Endothelial cell (in vitro differentiated cells): ENCODE measurements at regions not wholly inside any gene's neighbourhood (a gene's known extent, or its start where the extent isn't known, plus 50 kb on each side); places are given as distances from the start of the nearest gene placed in this dataset.

Experiments used
- DNase-seq: peaks from one replicate; pipeline ENCODE4 v3.0.0; 2021; ENCODE audit warnings: low spot score
- H3K27ac Mint-ChIP-seq: one replicate; pipeline ENCODE4 v1.8.0; 2021; ENCODE audit warnings: mixed read lengths, inconsistent platforms; ENCODE audit not compliant: unreplicated experiment
- H3K27me3 Mint-ChIP-seq: one replicate; pipeline ENCODE4 v1.8.0; 2021; ENCODE audit warnings: mild to moderate bottlenecking, moderate library complexity, mixed read lengths, inconsistent platforms; ENCODE audit not compliant: unreplicated experiment
- H3K36me3 Mint-ChIP-seq: one replicate; pipeline ENCODE4 v1.8.0; 2021; ENCODE audit warnings: mild to moderate bottlenecking, low read depth, mixed read lengths, inconsistent platforms; ENCODE audit not compliant: unreplicated experiment
- H3K4me1 Mint-ChIP-seq: one replicate; pipeline ENCODE4 v1.8.0; 2021; ENCODE audit warnings: mild to moderate bottlenecking, mixed read lengths, inconsistent platforms; ENCODE audit not compliant: unreplicated experiment
- H3K4me3 Mint-ChIP-seq: one replicate; pipeline ENCODE4 v1.8.0; 2021; ENCODE audit warnings: mild to moderate bottlenecking, mixed read lengths, inconsistent platforms; ENCODE audit not compliant: unreplicated experiment
- H3K9me3 Mint-ChIP-seq: one replicate; pipeline ENCODE4 v1.8.0; 2021; ENCODE audit warnings: mixed read lengths, inconsistent platforms; ENCODE audit not compliant: unreplicated experiment
- TF ChIP-seq, protein P1 (sequence below): fragments of 200-600 bp; sonication (generic); IDR thresholded peaks from one replicate; pipeline ENCODE4 v1.5.0; 2021; ENCODE audit warnings: antibody characterized with exemption; ENCODE audit not compliant: unreplicated experiment

- Mint-ChIP-seq H3K27ac (no peak overlapping the region), H3K4me1 (peaks cover 7% of the 10 kb centered on the region), H3K36me3 (no peaks in the 10 kb centered on the region), H3K4me3 (no peak overlapping the region), H3K27me3 (peaks cover 1% of the 10 kb centered on the region), H3K9me3 (no peaks in the 10 kb centered on the region)
- DNase-seq, result no peak
- TF ChIP-seq, protein P1, sequence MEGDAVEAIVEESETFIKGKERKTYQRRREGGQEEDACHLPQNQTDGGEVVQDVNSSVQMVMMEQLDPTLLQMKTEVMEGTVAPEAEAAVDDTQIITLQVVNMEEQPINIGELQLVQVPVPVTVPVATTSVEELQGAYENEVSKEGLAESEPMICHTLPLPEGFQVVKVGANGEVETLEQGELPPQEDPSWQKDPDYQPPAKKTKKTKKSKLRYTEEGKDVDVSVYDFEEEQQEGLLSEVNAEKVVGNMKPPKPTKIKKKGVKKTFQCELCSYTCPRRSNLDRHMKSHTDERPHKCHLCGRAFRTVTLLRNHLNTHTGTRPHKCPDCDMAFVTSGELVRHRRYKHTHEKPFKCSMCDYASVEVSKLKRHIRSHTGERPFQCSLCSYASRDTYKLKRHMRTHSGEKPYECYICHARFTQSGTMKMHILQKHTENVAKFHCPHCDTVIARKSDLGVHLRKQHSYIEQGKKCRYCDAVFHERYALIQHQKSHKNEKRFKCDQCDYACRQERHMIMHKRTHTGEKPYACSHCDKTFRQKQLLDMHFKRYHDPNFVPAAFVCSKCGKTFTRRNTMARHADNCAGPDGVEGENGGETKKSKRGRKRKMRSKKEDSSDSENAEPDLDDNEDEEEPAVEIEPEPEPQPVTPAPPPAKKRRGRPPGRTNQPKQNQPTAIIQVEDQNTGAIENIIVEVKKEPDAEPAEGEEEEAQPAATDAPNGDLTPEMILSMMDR, result no peak
Observed at GRCh38 chrX:104427693-104428092, 138.3 kb upstream of the IL1RAPL2 start.

GRCh38 chrX:104427073-104427472 lies 138.9 kb upstream of the IL1RAPL2 start:
- no peak overlapping the region for H3K27ac Mint-ChIP-seq
- H3K4me1 Mint-ChIP-seq, result peaks cover 7% of the 10 kb centered on the region
- no peak for DNase-seq

GRCh38 chrX:104420907-104421306 lies 145.1 kb upstream of the IL1RAPL2 start:
- Mint-ChIP-seq H3K9me3 (no peaks in the 10 kb centered on the region), H3K27me3 (no peaks in the 10 kb centered on the region), H3K36me3 (no peaks in the 10 kb centered on the region), H3K4me3 (no peak overlapping the region), H3K27ac (no peak overlapping the region), H3K4me1 (peaks cover 6% of the 10 kb centered on the region)
- TF ChIP-seq, protein P1, result no peak
- DNase-seq, result no peak

More at GRCh38 chrX:104427073-104427472, 138.9 kb upstream of the IL1RAPL2 start:
- TF ChIP-seq, protein P1, result no peak
- Mint-ChIP-seq H3K27me3 (peaks cover 1% of the 10 kb centered on the region), H3K4me3 (no peak overlapping the region), H3K36me3 (no peaks in the 10 kb centered on the region), H3K9me3 (no peaks in the 10 kb centered on the region)

DNA sequence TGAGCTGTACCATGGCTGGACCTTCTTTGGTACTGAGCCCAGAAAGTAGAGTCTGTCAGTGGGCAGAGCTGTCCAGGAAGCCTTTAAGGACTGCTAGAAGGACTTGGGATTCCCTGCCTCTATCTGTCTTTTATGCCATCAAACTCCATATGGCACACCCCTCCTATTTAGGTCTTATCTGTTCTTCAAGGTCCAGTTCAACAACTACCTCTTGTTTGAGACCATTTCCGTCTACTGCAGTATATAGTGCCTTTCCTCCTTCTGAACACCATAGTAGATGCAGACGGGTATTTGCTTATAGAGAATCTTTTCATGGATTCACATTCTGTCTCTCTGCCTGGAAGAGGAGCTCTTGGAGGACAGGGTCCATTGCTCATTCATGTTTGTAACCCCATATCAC lies 146.1 kb upstream of the IL1RAPL2 start:
- TF ChIP-seq, protein P1, result no peak
- no peaks in the 10 kb centered on the region for H3K9me3 Mint-ChIP-seq
- H3K27ac Mint-ChIP-seq, result no peak overlapping the region
- no peak overlapping the region for H3K4me3 Mint-ChIP-seq
- no peaks in the 10 kb centered on the region for H3K36me3 Mint-ChIP-seq
- no peak for DNase-seq
- H3K27me3 Mint-ChIP-seq, result no peaks in the 10 kb centered on the region
- H3K4me1 Mint-ChIP-seq, result peaks cover 3% of the 10 kb centered on the region

DNA sequence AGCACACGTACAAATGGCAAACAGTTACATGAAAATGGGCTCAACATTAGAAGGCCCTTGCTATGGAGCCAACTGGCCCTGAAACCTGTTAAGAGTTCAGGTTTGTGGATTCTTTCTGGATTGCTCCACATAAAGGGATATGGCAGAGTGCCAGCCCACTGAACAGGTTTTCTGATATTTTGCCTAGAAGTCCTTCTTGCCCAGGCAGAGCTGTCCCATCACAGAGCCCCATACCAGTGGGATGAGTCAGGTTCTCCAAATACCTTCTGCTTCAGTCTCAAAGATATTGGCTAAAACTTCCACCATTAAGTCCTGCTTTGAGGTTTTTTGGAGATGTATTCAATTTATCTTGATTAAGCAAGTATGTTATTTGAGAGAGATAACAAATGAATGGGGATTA lies 146.8 kb upstream of the IL1RAPL2 start:
- H3K27ac Mint-ChIP-seq, result no peak overlapping the region
- H3K36me3 Mint-ChIP-seq, result no peaks in the 10 kb centered on the region
- TF ChIP-seq, protein P1, result no peak
- H3K4me1 Mint-ChIP-seq, result peaks cover 3% of the 10 kb centered on the region
- no peak for DNase-seq
- no peak overlapping the region for H3K4me3 Mint-ChIP-seq
- no peaks in the 10 kb centered on the region for H3K27me3 Mint-ChIP-seq
- no peaks in the 10 kb centered on the region for H3K9me3 Mint-ChIP-seq
